ENCODE measurements at regions not wholly inside any gene's neighbourhood (a gene's known extent, or its start where the extent isn't known, plus 50 kb on each side); places are given as distances from the start of the nearest gene placed in this dataset.

GRCh38 chr12:16716928-16717327 lies 111.0 kb upstream of the LMO3 start:
- no peak for DNase-seq
- Histone ChIP-seq H3K4me2 (replicated peaks; ENCODE audit: low read depth, low read length, poor library complexity, severe bottlenecking) (no peak overlapping the region), H3K36me3 (replicated peaks in 1 of 2; ENCODE audit: control extremely low read depth in 1 of 2, control insufficient read depth in 1 of 2, extremely low read depth in 1 of 2, insufficient read depth in 2 of 2, low read length in 1 of 2) (no peaks in the 10 kb centered on the region), H3K9ac (ENCODE audit: low read length) (no peak overlapping the region), H2AFZ (ENCODE audit: insufficient read depth, low read depth, low read length, poor library complexity, severe bottlenecking) (no peak overlapping the region), H3K9me3 (ENCODE audit: control extremely low read depth in 1 of 3, control insufficient read depth in 2 of 3, insufficient read depth in 1 of 3, low read length in 2 of 3) (peaks cover 0 to 2% (median 0%) of the 10 kb centered on the region in 3 donors), H3K27ac (ENCODE audit: low read length in 2 of 2) (no peak overlapping the region), H3K4me3 (ENCODE audit: control extremely low read depth in 1 of 5, extremely low read depth in 1 of 5, insufficient read depth in 1 of 5, low read depth in 2 of 5, low read length in 4 of 5) (no peak overlapping the region), H3K79me2 (ENCODE audit: control insufficient read depth, insufficient read depth, low read length) (no peaks in the 10 kb centered on the region), H3K27me3 (replicated peaks in 1 of 4; ENCODE audit: control extremely low read depth in 1 of 4, control insufficient read depth in 3 of 4, insufficient read depth in 4 of 4, low read length in 3 of 4) (no peaks in the 10 kb centered on the region), H3K4me1 (ENCODE audit: control insufficient read depth in 2 of 2, insufficient read depth in 2 of 2, low read length in 2 of 2) (no peaks in the 10 kb centered on the region), H4K20me1 (ENCODE audit: control insufficient read depth, insufficient read depth, low read length, poor library complexity, severe bottlenecking) (no peaks in the 10 kb centered on the region)
- ChIA-PET POLR2A (no interaction called here), CTCF (no interaction called here)
- WGBS (ENCODE audit: insufficient coverage): 76% methylated on average over 5 of the region's 5 CpGs
- TF ChIP-seq CTCF (IDR thresholded peaks at IDR 0.05): no peak
- TF ChIP-seq EZH2 (IDR thresholded peaks at IDR 0.05; ENCODE audit: borderline replicate concordance, insufficient read depth, low read depth, low read length, poor library complexity, severe bottlenecking): no peak
- Mint-ChIP-seq H3K4me1 (no peaks in the 10 kb centered on the region), H3K9me3 (ENCODE audit: insufficient read depth) (no peaks in the 10 kb centered on the region), H3K27me3 (no peaks in the 10 kb centered on the region), H3K27ac (no peak overlapping the region), H3K4me3 (no peak overlapping the region)
- intact Hi-C loops (cut with micrococcal nuclease): no loop called here
- ATAC-seq (ENCODE audit: low read depth): no peak

- no peaks in the 10 kb centered on the region for H3K27me3 ChIP-seq (replicated peaks in 1 of 4; ENCODE audit: control extremely low read depth in 1 of 4, control insufficient read depth in 3 of 4, insufficient read depth in 4 of 4, low read length in 3 of 4)
- H3K4me3 ChIP-seq (ENCODE audit: control extremely low read depth in 1 of 5, extremely low read depth in 1 of 5, insufficient read depth in 1 of 5, low read depth in 2 of 5, low read length in 4 of 5): no peak overlapping the region
- H3K27me3 Mint-ChIP-seq: no peaks in the 10 kb centered on the region
- no peaks in the 10 kb centered on the region for H3K4me1 Mint-ChIP-seq
- H3K9me3 Mint-ChIP-seq (ENCODE audit: insufficient read depth): no peaks in the 10 kb centered on the region
- no peak overlapping the region for H2AFZ ChIP-seq (ENCODE audit: insufficient read depth, low read depth, low read length, poor library complexity, severe bottlenecking)
- H3K4me3 Mint-ChIP-seq: no peak overlapping the region
- no peak overlapping the region for H3K27ac Mint-ChIP-seq
- H3K9me3 ChIP-seq (ENCODE audit: control extremely low read depth in 1 of 3, control insufficient read depth in 2 of 3, insufficient read depth in 1 of 3, low read length in 2 of 3): no peaks in the 10 kb centered on the region
- no peaks in the 10 kb centered on the region for H3K36me3 ChIP-seq (replicated peaks in 1 of 2; ENCODE audit: control extremely low read depth in 1 of 2, control insufficient read depth in 1 of 2, extremely low read depth in 1 of 2, insufficient read depth in 2 of 2, low read length in 1 of 2)
- no peaks in the 10 kb centered on the region for H3K4me1 ChIP-seq (ENCODE audit: control insufficient read depth in 2 of 2, insufficient read depth in 2 of 2, low read length in 2 of 2)
- TF ChIP-seq CTCF (IDR thresholded peaks at IDR 0.05) (no peak), EZH2 (IDR thresholded peaks at IDR 0.05; ENCODE audit: borderline replicate concordance, insufficient read depth, low read depth, low read length, poor library complexity, severe bottlenecking) (no peak)
- H3K27ac ChIP-seq (ENCODE audit: low read length in 2 of 2): no peak overlapping the region
- POLR2A ChIA-PET: no interaction called here
- H3K9ac ChIP-seq (ENCODE audit: low read length): no peak overlapping the region
- H3K4me2 ChIP-seq (replicated peaks; ENCODE audit: low read depth, low read length, poor library complexity, severe bottlenecking): no peak overlapping the region
- H4K20me1 ChIP-seq (ENCODE audit: control insufficient read depth, insufficient read depth, low read length, poor library complexity, severe bottlenecking): no peaks in the 10 kb centered on the region
- no peak for DNase-seq
- intact Hi-C loops (cut with micrococcal nuclease): no loop called here
- no peak for ATAC-seq (ENCODE audit: low read depth)
- CTCF ChIA-PET: no interaction called here
- no peaks in the 10 kb centered on the region for H3K79me2 ChIP-seq (ENCODE audit: control insufficient read depth, insufficient read depth, low read length)
- WGBS (ENCODE audit: insufficient coverage): 100% methylated on average over 1 of the region's 3 CpGs
These were observed 86.1 kb upstream of the LMO3 start for GRCh38 chr12:16692099-16692498.

All from B cell (primary cell).